ENCODE measurements at regions not wholly inside any gene's neighbourhood (a gene's known extent, or its start where the extent isn't known, plus 50 kb on each side); places are given as distances from the start of the nearest gene placed in this dataset.

- no peaks in the 10 kb centered on the region for H3K27me3 ChIP-seq (ENCODE audit: insufficient read depth, low read depth, low read length)
- no peaks in the 10 kb centered on the region for H3K9me3 ChIP-seq (ENCODE audit: low read length)
- H3K4me2 ChIP-seq (ENCODE audit: low read length) = no peak overlapping the region
- no peaks in the 10 kb centered on the region for H3K79me2 ChIP-seq (replicated peaks; ENCODE audit: insufficient read depth, low read length)
- no peaks in the 10 kb centered on the region for H3F3A ChIP-seq (ENCODE audit: insufficient read depth, low read length, poor library complexity, severe bottlenecking)
- H3K27ac ChIP-seq (ENCODE audit: low read length) = no peak overlapping the region
- no peaks in the 10 kb centered on the region for H3K36me3 ChIP-seq (ENCODE audit: insufficient read depth, low read length)
- H2AFZ ChIP-seq (ENCODE audit: low read depth, low read length) = no peak overlapping the region
- no peaks in the 10 kb centered on the region for H3K9me2 ChIP-seq (ENCODE audit: insufficient read depth, low read length)
- H3K9ac ChIP-seq (ENCODE audit: low read length) = no peak overlapping the region
- no peak overlapping the region for H3K4me3 ChIP-seq (ENCODE audit: low read length)
- H4K20me1 ChIP-seq (ENCODE audit: insufficient read depth) = no peaks in the 10 kb centered on the region
- TF ChIP-seq EZH2 (IDR thresholded peaks at IDR 0.05; ENCODE audit: borderline replicate concordance, insufficient read depth, low read length, poor library complexity, severe bottlenecking) (no peak), REST (IDR thresholded peaks at IDR 0.05; ENCODE audit: borderline replicate concordance) (no peak), EP300 (conservative IDR thresholded peaks at IDR 0.05; ENCODE audit: poor library complexity, severe bottlenecking) (no peak)
Measured at GRCh38 chr10:113986316-113986715, 57.4 kb upstream of the ADRB1 start.

GRCh38 chr10:113987156-113987555 is 56.5 kb upstream of the ADRB1 start:
- no peak overlapping the region for H3K4me3 ChIP-seq (ENCODE audit: low read length)
- no peak overlapping the region for H3K4me2 ChIP-seq (ENCODE audit: low read length)
- H3F3A ChIP-seq (ENCODE audit: insufficient read depth, low read length, poor library complexity, severe bottlenecking) = no peaks in the 10 kb centered on the region
- H3K9me3 ChIP-seq (ENCODE audit: low read length) = no peaks in the 10 kb centered on the region
- no peaks in the 10 kb centered on the region for H3K27me3 ChIP-seq (ENCODE audit: insufficient read depth, low read depth, low read length)
- no peak overlapping the region for H2AFZ ChIP-seq (ENCODE audit: low read depth, low read length)
- H3K9me2 ChIP-seq (ENCODE audit: insufficient read depth, low read length) = no peaks in the 10 kb centered on the region
- H3K79me2 ChIP-seq (replicated peaks; ENCODE audit: insufficient read depth, low read length) = no peaks in the 10 kb centered on the region
- no peak overlapping the region for H3K9ac ChIP-seq (ENCODE audit: low read length)
- H3K27ac ChIP-seq (ENCODE audit: low read length) = no peak overlapping the region
- H4K20me1 ChIP-seq (ENCODE audit: insufficient read depth) = no peaks in the 10 kb centered on the region
- H3K36me3 ChIP-seq (ENCODE audit: insufficient read depth, low read length) = no peaks in the 10 kb centered on the region
- TF ChIP-seq MXI1 (conservative IDR thresholded peaks at IDR 0.05; ENCODE audit: poor library complexity, severe bottlenecking) (no peak), TAF1 (IDR thresholded peaks at IDR 0.05; ENCODE audit: low read depth) (no peak), SMC3 (conservative IDR thresholded peaks at IDR 0.05; ENCODE audit: poor library complexity) (no peak), REST (IDR thresholded peaks at IDR 0.05; ENCODE audit: borderline replicate concordance) (no peak), POLR2AphosphoS5 (IDR thresholded peaks at IDR 0.05) (no peak), CTCF (IDR thresholded peaks at IDR 0.05; ENCODE audit: poor library complexity, severe bottlenecking) (no peak), EP300 (conservative IDR thresholded peaks at IDR 0.05; ENCODE audit: poor library complexity, severe bottlenecking) (no peak)

Data from neural cell (in vitro differentiated cells).